Parathyroid adenoma (tissue), 2 donors: ENCODE measurements at regions not wholly inside any gene's neighbourhood (a gene's known extent, or its start where the extent isn't known, plus 50 kb on each side); places are given as distances from the start of the nearest gene placed in this dataset.
"Not testable (repeated sequence)": the region's sequence is repeated elsewhere in the genome, so short reads cannot be mapped to it uniquely, and the experiment has no call there.

Experiments
- H2AFZ ChIP-seq: fragments of 300-600 bp; sonication (generic); one replicate; pipeline ENCODE4 v1.7.0; 2017; ENCODE audit warnings: antibody characterized with exemption, mild to moderate bottlenecking
- H3K27ac ChIP-seq: fragments of 300-600 bp; sonication (generic); one replicate; pipeline ENCODE4 v1.7.0; 2017
- H3K27me3 ChIP-seq: fragments of 300-600 bp; sonication (generic); one replicate; pipeline ENCODE4 v1.7.0; 2017; ENCODE audit warnings: low read length; ENCODE audit not compliant: control insufficient read depth, insufficient read depth
- H3K36me3 ChIP-seq: fragments of 300-600 bp; sonication (generic); one replicate; pipeline ENCODE4 v1.7.0; 2017; ENCODE audit warnings: low read length; ENCODE audit not compliant: control insufficient read depth, insufficient read depth
- H3K4me1 ChIP-seq: fragments of 300-600 bp; sonication (generic); one replicate; pipeline ENCODE4 v1.7.0; 2017; ENCODE audit warnings: control low read depth
- H3K4me2 ChIP-seq: fragments of 300-600 bp; sonication (generic); one replicate; pipeline ENCODE4 v1.7.0; 2017; ENCODE audit warnings: low read length
- H3K4me3 ChIP-seq: fragments of 300-600 bp; sonication (generic); one replicate; pipeline ENCODE4 v1.7.0; 2017; ENCODE audit warnings: low read depth, low read length
- H3K79me2 ChIP-seq: fragments of 300-600 bp; sonication (generic); one replicate; pipeline ENCODE4 v1.7.0; 2017; ENCODE audit warnings: control low read depth
- H3K9ac ChIP-seq: fragments of 300-600 bp; sonication (generic); one replicate; pipeline ENCODE4 v1.7.0; 2017; ENCODE audit warnings: mild to moderate bottlenecking
- H3K9me3 ChIP-seq: fragments of 300-600 bp; sonication (generic); one replicate; pipeline ENCODE4 v1.7.0; 2017; ENCODE audit warnings: low read length; ENCODE audit not compliant: control insufficient read depth
- CTCF ChIP-seq: fragments of 300-600 bp; sonication (generic); IDR thresholded peaks from one replicate; pipeline ENCODE4 v1.7.0; 2017; ENCODE audit warnings: antibody characterized with exemption, mild to moderate bottlenecking
- donor health status: primary hyperparathyroidism.

GRCh38 chr17:77635176-77635575 is 323.3 kb upstream of the TNRC6C start:
- no peak overlapping the region for H3K4me2 ChIP-seq
- H3K36me3 ChIP-seq = no peaks in the 10 kb centered on the region
- H3K4me3 ChIP-seq = no peak overlapping the region
- no peaks in the 10 kb centered on the region for H3K79me2 ChIP-seq
- H3K9me3 ChIP-seq = no peaks in the 10 kb centered on the region
- no peaks in the 10 kb centered on the region for H3K27me3 ChIP-seq
- no peak overlapping the region for H3K9ac ChIP-seq
- no peak for TF ChIP-seq CTCF
- H3K4me1 ChIP-seq = no peaks in the 10 kb centered on the region
- no peak overlapping the region for H2AFZ ChIP-seq
- H3K27ac ChIP-seq = no peak overlapping the region

- not testable (repeated sequence) for H3K4me3 ChIP-seq, H3K4me2 ChIP-seq, H3K27ac ChIP-seq, H3K27me3 ChIP-seq, H3K9me3 ChIP-seq, H3K36me3 ChIP-seq, H3K9ac ChIP-seq, H3K4me1 ChIP-seq, H3K79me2 ChIP-seq, H2AFZ ChIP-seq
Observed at GRCh38 chr17:77635785-77636184, 322.7 kb upstream of the TNRC6C start.

GRCh38 chr17:77636835-77637817 is 321.4 kb upstream of the TNRC6C start:
- no peaks in the 10 kb centered on the region for H3K36me3 ChIP-seq
- no peak overlapping the region for H3K9ac ChIP-seq

GRCh38 chr17:77637818-77638575 is 320.5 kb upstream of the TNRC6C start:
- TF ChIP-seq CTCF = no peak
- Histone ChIP-seq H3K36me3 (no peaks in the 10 kb centered on the region), H3K9me3 (no peaks in the 10 kb centered on the region), H3K79me2 (no peaks in the 10 kb centered on the region), H3K4me2 (no peak overlapping the region), H2AFZ (no peak overlapping the region), H3K4me3 (no peak overlapping the region), H3K9ac (no peak overlapping the region), H3K4me1 (no peaks in the 10 kb centered on the region), H3K27me3 (no peaks in the 10 kb centered on the region), H3K27ac (no peak overlapping the region)

More at GRCh38 chr17:77636835-77637817, 321.4 kb upstream of the TNRC6C start:
- no peak overlapping the region for H2AFZ ChIP-seq
- no peak for TF ChIP-seq CTCF
- H3K27ac ChIP-seq = no peak overlapping the region
- H3K4me2 ChIP-seq = no peak overlapping the region
- H3K9me3 ChIP-seq = no peaks in the 10 kb centered on the region
- no peak overlapping the region for H3K4me3 ChIP-seq
- no peaks in the 10 kb centered on the region for H3K79me2 ChIP-seq
- no peaks in the 10 kb centered on the region for H3K27me3 ChIP-seq
- no peaks in the 10 kb centered on the region for H3K4me1 ChIP-seq

- no peak for TF ChIP-seq CTCF
- Histone ChIP-seq H3K9me3 (no peaks in the 10 kb centered on the region), H3K9ac (no peak overlapping the region), H3K27ac (no peak overlapping the region), H3K4me3 (no peak overlapping the region), H3K79me2 (no peaks in the 10 kb centered on the region), H3K4me2 (no peak overlapping the region), H2AFZ (no peak overlapping the region), H3K36me3 (no peaks in the 10 kb centered on the region), H3K27me3 (peaks cover 3% of the 10 kb centered on the region), H3K4me1 (no peaks in the 10 kb centered on the region)
Observed at GRCh38 chr17:77640252-77640651, 318.3 kb upstream of the TNRC6C start.
